ENCODE measurements at regions not wholly inside any gene's neighbourhood (a gene's known extent, or its start where the extent isn't known, plus 50 kb on each side); places are given as distances from the start of the nearest gene placed in this dataset.

DNA sequence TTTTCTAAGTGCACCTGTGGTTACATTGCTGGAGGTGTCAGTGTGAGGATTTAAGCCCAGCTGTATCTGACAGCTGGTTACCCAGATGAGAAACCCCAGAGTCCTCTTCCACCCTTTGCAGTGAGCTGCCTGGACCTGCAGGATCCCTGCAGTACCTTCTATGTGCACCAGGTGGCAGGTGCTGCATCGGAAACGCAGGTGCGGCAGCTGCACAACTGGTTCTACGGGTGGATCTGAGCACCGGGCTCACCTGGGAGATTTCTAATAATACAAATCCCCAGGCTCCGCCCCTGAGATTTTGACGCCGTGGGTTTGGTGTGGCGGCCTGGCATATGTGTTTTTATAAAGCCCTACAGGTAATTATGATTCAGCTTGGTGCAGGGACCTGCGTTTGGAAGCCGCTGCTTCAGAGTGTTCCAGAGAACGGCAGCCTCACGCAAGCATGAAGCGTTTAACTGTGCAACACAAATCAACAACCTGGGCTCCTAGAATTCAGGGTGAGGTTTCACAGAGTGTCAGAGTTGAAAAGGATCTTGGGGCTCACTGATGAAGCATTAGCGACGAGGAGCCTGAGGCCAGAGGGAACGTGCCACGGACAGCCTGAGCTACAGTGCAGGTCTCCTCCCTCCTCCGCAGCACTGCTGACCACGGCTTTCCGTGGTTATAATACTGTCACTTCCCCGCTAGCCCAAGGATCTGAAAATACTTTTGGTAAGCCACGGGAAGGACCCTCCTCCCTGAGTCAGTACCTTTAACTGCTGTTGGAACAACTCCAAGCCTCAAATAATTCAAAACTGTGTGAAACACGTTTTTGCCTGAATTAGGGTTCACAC lies 96.7 kb upstream of the TRABD2B start:
- H3K9ac ChIP-seq (ENCODE audit: insufficient read depth in 1 of 2, low read depth in 2 of 2, low read length in 2 of 2): no peak overlapping the region
- TF ChIP-seq RAD21 (CRISPR knock-in tag; conservative IDR thresholded peaks at IDR 0.05 in 1 of 2, IDR thresholded peaks at IDR 0.05 in 1 of 2) (peak; percentile 43 to 77), SMC3 (conservative IDR thresholded peaks at IDR 0.05; ENCODE audit: insufficient read depth, low read depth, low read length) (peak; percentile 90), GTF2E2 (tag; IDR thresholded peaks at IDR 0.05) (no peak), ZNF707 (CRISPR knock-in tag; conservative IDR thresholded peaks at IDR 0.05) (no peak), REST (IDR thresholded peaks at IDR 0.05; ENCODE audit: borderline replicate concordance) (peak; percentile 60), REST (CRISPR knock-in tag; IDR thresholded peaks at IDR 0.05; ENCODE audit: low read depth) (no peak), ZNF146 (CRISPR knock-in tag; IDR thresholded peaks at IDR 0.05; ENCODE audit: unreplicated experiment) (no peak), ZNF512 (tag; IDR thresholded peaks at IDR 0.05) (peak; percentile 49; the same call in 1 of the 2 replicates), CREM (IDR thresholded peaks at IDR 0.05; ENCODE audit: low read depth) (peak; percentile 41; the same call in 1 of the 2 replicates), PTTG1 (tag; IDR thresholded peaks at IDR 0.05; ENCODE audit: low read depth) (no peak)

More for the DNA sequence above, 96.7 kb upstream of the TRABD2B start:
- no peak overlapping the region for H3K4me3 ChIP-seq
- peaks cover 0 to 8% of the 10 kb centered on the region in 2 experiments; a peak in 2 of 5 replicates for H3K27me3 ChIP-seq (ENCODE audit: control insufficient read depth in 2 of 2, insufficient read depth in 2 of 2, low read length in 2 of 2)
- ATAC-seq: peak; percentile 98
- BruUV-seq (replicated peaks): no TSS peak
- peak; percentile 75 to 82 (median 79) for DNase-seq (ENCODE audit: extremely low read depth in 1 of 4, low spot score in 3 of 4)
- CTCF ChIA-PET (ENCODE audit: low intra/inter-chr PET ratio): interaction anchor here (0.7 to 2.0 kb wide), 3 partner anchors 16 to 110 kb away, joined by 3 to 11 read pairs (median 9); no protein-coding TSS in a partner anchor
- 10% methylated on average over 24 of the region's 24 CpGs for WGBS (ENCODE audit: insufficient coverage, low coverage, missing lambda C conversion rate)
- peaks cover 0 to 5% of the 10 kb centered on the region in 2 experiments; a peak in 1 of 5 replicates for H3K4me1 ChIP-seq (replicated peaks in 1 of 2; ENCODE audit: control insufficient read depth in 2 of 2, insufficient read depth in 2 of 2, low read length in 2 of 2)
- no peak overlapping the region for H3K4me2 ChIP-seq (ENCODE audit: insufficient read depth, low read length)
- no peaks in the 10 kb centered on the region for H4K20me1 ChIP-seq (replicated peaks; ENCODE audit: control insufficient read depth, insufficient read depth, low read length)
- no peak overlapping the region for H2AFZ ChIP-seq (ENCODE audit: low read depth, low read length)
- H3K36me3 ChIP-seq (ENCODE audit: control insufficient read depth, insufficient read depth, low read length): no peaks in the 10 kb centered on the region
- intact Hi-C loops (cut with micrococcal nuclease) (loop anchor here (1.0 to 2.0 kb wide), 2 partner anchors 108 to 143 kb away; no protein-coding TSS in a partner anchor), in situ Hi-C loops (cut with MboI) (no loop called here)
- H3K79me2 ChIP-seq (ENCODE audit: control insufficient read depth, insufficient read depth, low read length): no peaks in the 10 kb centered on the region
- no peak overlapping the region for H3K27ac ChIP-seq (ENCODE audit: extremely low read depth, low read depth, low read length)
- FAIRE-seq: peak; percentile 89
- no peaks in the 10 kb centered on the region for H3K9me1 ChIP-seq (ENCODE audit: control insufficient read depth, insufficient read depth, low read length)
- POLR2A ChIA-PET: no interaction called here
- no peaks in the 10 kb centered on the region for H3K9me3 ChIP-seq (replicated peaks; ENCODE audit: control insufficient read depth, insufficient read depth, low read depth, low read length)

Data from K562 (cell line).